HG03575 (cell line): ENCODE measurements at regions not wholly inside any gene's neighbourhood (a gene's known extent, or its start where the extent isn't known, plus 50 kb on each side); places are given as distances from the start of the nearest gene placed in this dataset.
A peak's percentile ranks its signal among the peaks of the same experiment; 100 is the strongest.

ENCODE experiments used
- ATAC-seq: cut with Tn5 transposase; IDR thresholded peaks from one replicate; pipeline ENCODE4 v1.9.1; 2021; ENCODE audit not compliant: unreplicated experiment, insufficient number of reproducible peaks, low FRiP score; ENCODE audit errors: extremely low read depth

GRCh38 chr2:467543-467891 is 179.6 kb upstream of the ALKAL2 start:
- no peak for ATAC-seq

GRCh38 chr2:467101-467500 is 179.2 kb upstream of the ALKAL2 start:
- ATAC-seq, result no peak

DNA sequence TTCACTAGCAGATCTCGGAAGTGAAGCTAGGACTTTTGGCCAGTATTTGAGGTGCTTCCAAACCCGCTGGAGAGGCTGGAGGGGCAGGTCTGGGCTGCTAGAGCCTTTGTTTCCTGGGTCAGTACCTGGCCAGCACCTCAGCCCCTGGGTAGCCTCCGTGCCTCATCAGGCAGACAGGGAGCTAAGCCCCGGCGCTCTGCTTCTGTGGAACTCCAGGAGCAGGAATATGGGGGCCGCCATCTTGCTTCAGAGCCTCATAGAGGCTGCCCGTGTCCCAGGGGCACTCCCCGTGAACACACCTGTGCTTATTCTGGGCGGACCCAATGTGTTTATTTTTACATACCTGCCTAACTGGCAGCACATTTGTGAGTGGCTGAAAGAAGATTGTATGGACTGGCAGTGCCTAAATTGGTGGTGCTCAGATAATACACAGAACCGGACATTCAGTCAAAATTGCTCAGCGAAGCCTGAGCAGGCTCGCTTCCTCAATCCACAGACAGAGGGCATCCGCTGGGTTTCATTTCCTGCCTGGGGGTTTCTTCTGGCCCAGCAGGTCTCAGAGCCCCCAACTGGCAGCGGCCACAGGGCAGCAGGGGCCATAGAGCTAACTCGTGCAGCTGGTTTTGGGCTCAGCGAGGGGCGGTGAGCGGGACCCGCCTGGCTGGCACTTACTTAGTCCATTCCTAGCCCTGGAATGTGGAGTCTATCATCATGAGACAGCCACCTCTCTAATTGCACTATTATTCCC is 176.8 kb upstream of the ALKAL2 start:
- no peak for ATAC-seq

- peak; percentile 46 for ATAC-seq
Observed at GRCh38 chr2:460861-461260, 173.0 kb upstream of the ALKAL2 start.

- ATAC-seq, result no peak
Observed at GRCh38 chr2:459931-460330, 172.0 kb upstream of the ALKAL2 start.

DNA sequence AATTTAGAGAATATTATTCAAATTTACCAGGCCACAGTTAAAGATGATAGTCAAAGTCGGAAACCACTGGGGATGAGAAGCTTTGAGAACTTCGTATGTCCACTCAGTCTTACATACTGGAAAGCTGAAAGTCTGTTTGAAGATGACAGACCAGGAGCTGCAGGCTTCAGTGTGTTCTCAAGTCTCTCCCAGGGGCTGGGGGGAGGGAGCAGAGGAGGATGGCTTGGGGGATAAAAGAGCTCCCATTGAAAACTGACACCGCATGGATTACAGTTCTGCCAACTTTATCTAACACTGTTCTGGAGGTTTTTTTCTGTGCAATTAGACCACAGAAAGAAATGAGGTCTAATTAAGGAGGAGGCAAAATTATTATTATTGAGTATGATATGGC is 170.5 kb upstream of the ALKAL2 start:
- no peak for ATAC-seq

- no peak for ATAC-seq
Observed at GRCh38 chr2:457792-458424, 170.0 kb upstream of the ALKAL2 start.

- no peak for ATAC-seq
Observed at GRCh38 chr2:457262-457661, 169.4 kb upstream of the ALKAL2 start.

GRCh38 chr2:455913-456312 is 168.0 kb upstream of the ALKAL2 start:
- ATAC-seq, result no peak

- ATAC-seq, result no peak
Observed at GRCh38 chr2:455015-455705, 167.3 kb upstream of the ALKAL2 start.

GRCh38 chr2:453132-453531 is 165.2 kb upstream of the ALKAL2 start:
- ATAC-seq, result no peak

- no peak for ATAC-seq
Observed at GRCh38 chr2:451495-451894, 163.6 kb upstream of the ALKAL2 start.

GRCh38 chr2:449246-450067 is 161.6 kb upstream of the ALKAL2 start:
- ATAC-seq, result no peak

- ATAC-seq, result no peak
Observed at GRCh38 chr2:447902-448665, 160.2 kb upstream of the ALKAL2 start.

GRCh38 chr2:446963-447530 is 159.2 kb upstream of the ALKAL2 start:
- ATAC-seq, result no peak

DNA sequence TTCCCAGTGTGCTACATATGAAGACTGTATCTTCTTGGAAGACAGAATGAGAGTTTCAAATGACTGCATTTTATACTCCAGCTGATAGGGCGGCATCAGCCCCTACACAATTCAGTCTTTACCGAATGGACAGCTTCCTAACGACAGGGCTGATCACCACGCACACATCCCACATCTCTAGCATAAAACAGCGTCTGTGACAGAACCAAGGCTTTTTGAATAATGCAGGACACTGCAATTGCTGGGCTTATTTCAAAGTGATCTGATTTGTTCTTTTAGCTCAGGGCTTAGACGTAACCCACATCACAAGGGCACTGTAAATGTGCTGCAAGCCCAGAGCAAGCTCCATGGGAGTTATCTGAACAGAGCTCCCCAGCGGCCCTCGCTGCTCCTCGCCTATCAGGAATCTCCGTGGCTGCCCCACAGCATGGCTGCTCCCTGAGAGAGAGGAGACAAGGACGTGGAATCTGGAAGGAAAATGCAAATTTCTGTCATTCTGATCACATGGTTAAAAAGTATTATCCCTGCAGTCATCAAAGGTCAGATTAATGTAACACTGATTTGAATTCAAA is 158.5 kb upstream of the ALKAL2 start:
- ATAC-seq, result no peak

- ATAC-seq, result no peak
Observed at GRCh38 chr2:445896-446295, 158.0 kb upstream of the ALKAL2 start.
